PFSK-1 (cell line): ENCODE measurements at regions not wholly inside any gene's neighbourhood (a gene's known extent, or its start where the extent isn't known, plus 50 kb on each side); places are given as distances from the start of the nearest gene placed in this dataset.

Experiments used
- FOXP2 ChIP-seq: optimal IDR thresholded peaks from 2 replicates; pipeline ENCODE3; 2011; ENCODE audit warnings: borderline replicate concordance, control low read depth, inconsistent platforms; ENCODE audit not compliant: insufficient read depth; ENCODE audit errors: extremely low read length, extremely low read depth
- POLR2AphosphoS5 ChIP-seq: IDR thresholded peaks from 2 replicates; pipeline ENCODE4 v1.6.1; 2012; ENCODE audit warnings: low read depth, mild to moderate bottlenecking, control low read depth, low read length, moderate library complexity
- REST ChIP-seq, 2 experiments: IDR thresholded peaks; 2 replicates each; pipeline versions ENCODE4 v1.6.1 to v1.8.0; 2011 to 2012; ENCODE audit warnings: low read depth in 2 of 2, low read length in 2 of 2, control low read depth in 1 of 2, inconsistent platforms in 1 of 2, mild to moderate bottlenecking in 1 of 2, moderate library complexity in 1 of 2; ENCODE audit not compliant: insufficient read depth in 1 of 2
- SIN3A ChIP-seq: IDR thresholded peaks from 2 replicates; pipeline ENCODE4 v1.6.1; 2012; ENCODE audit warnings: mild to moderate bottlenecking, low read length, moderate library complexity, borderline replicate concordance; ENCODE audit not compliant: insufficient read depth
- TAF1 ChIP-seq: IDR thresholded peaks from 2 replicates; pipeline ENCODE4 v1.6.1; 2012; ENCODE audit warnings: low read length, control low read depth, borderline replicate concordance; ENCODE audit not compliant: insufficient read depth

GRCh38 chr9:85244856-85245255 is 496.9 kb downstream of the AGTPBP1 start:
- no peak for TF ChIP-seq POLR2AphosphoS5
- no peak for TF ChIP-seq SIN3A
- no peak for TF ChIP-seq TAF1
- no peak for TF ChIP-seq FOXP2
- no peak for TF ChIP-seq REST (IDR thresholded peaks at IDR 0.05; ENCODE audit: insufficient read depth in 1 of 2, low read depth in 2 of 2, low read length in 2 of 2)

- TF ChIP-seq REST (IDR thresholded peaks at IDR 0.05; ENCODE audit: insufficient read depth in 1 of 2, low read depth in 2 of 2, low read length in 2 of 2) (no peak), SIN3A (no peak), FOXP2 (no peak), POLR2AphosphoS5 (no peak), TAF1 (no peak)
Measured at GRCh38 chr9:85243977-85244376, 497.8 kb downstream of the AGTPBP1 start.

- TF ChIP-seq TAF1: no peak
- TF ChIP-seq POLR2AphosphoS5: no peak
- no peak for TF ChIP-seq REST (IDR thresholded peaks at IDR 0.05; ENCODE audit: insufficient read depth in 1 of 2, low read depth in 2 of 2, low read length in 2 of 2)
- TF ChIP-seq SIN3A: no peak
- no peak for TF ChIP-seq FOXP2
Measured at GRCh38 chr9:85237478-85237877, 504.3 kb downstream of the AGTPBP1 start.

GRCh38 chr9:85230081-85230480 is 511.7 kb downstream of the AGTPBP1 start:
- TF ChIP-seq TAF1: no peak
- TF ChIP-seq SIN3A: no peak
- no peak for TF ChIP-seq FOXP2
- no peak for TF ChIP-seq POLR2AphosphoS5
- TF ChIP-seq REST (IDR thresholded peaks at IDR 0.05; ENCODE audit: insufficient read depth in 1 of 2, low read depth in 2 of 2, low read length in 2 of 2): no peak

- TF ChIP-seq POLR2AphosphoS5 (no peak), SIN3A (no peak), FOXP2 (no peak), TAF1 (no peak), REST (IDR thresholded peaks at IDR 0.05; ENCODE audit: insufficient read depth in 1 of 2, low read depth in 2 of 2, low read length in 2 of 2) (no peak)
Measured at GRCh38 chr9:85228111-85228855, 513.5 kb downstream of the AGTPBP1 start.
